ENCODE measurements at regions not wholly inside any gene's neighbourhood (a gene's known extent, or its start where the extent isn't known, plus 50 kb on each side); places are given as distances from the start of the nearest gene placed in this dataset.

GRCh38 chr3:20846832-20847231 lies 660.8 kb upstream of the SGO1 start:
- H3K4me3 ChIP-seq (ENCODE audit: low read depth, low read length), result no peak overlapping the region
- no peak for TF ChIP-seq CTCF (conservative IDR thresholded peaks at IDR 0.05; ENCODE audit: low read depth, low read length)
- no peak for DNase-seq (ENCODE audit: low read depth)

GRCh38 chr3:20846066-20846465 lies 660.1 kb upstream of the SGO1 start:
- no peak overlapping the region for H3K4me3 ChIP-seq (ENCODE audit: low read depth, low read length)
- no peak for TF ChIP-seq CTCF (conservative IDR thresholded peaks at IDR 0.05; ENCODE audit: low read depth, low read length)
- DNase-seq (ENCODE audit: low read depth), result no peak

- DNase-seq (ENCODE audit: low read depth), result no peak
- no peak overlapping the region for H3K4me3 ChIP-seq (ENCODE audit: low read depth, low read length)
- no peak for TF ChIP-seq CTCF (conservative IDR thresholded peaks at IDR 0.05; ENCODE audit: low read depth, low read length)
Observed at GRCh38 chr3:20844851-20845250, 658.8 kb upstream of the SGO1 start.

GRCh38 chr3:20842594-20843436 lies 656.8 kb upstream of the SGO1 start:
- no peak overlapping the region for H3K4me3 ChIP-seq (ENCODE audit: low read depth, low read length)
- TF ChIP-seq CTCF (conservative IDR thresholded peaks at IDR 0.05; ENCODE audit: low read depth, low read length), result no peak
- no peak for DNase-seq (ENCODE audit: low read depth)

- no peak for DNase-seq (ENCODE audit: low read depth)
- TF ChIP-seq CTCF (conservative IDR thresholded peaks at IDR 0.05; ENCODE audit: low read depth, low read length), result no peak
- H3K4me3 ChIP-seq (ENCODE audit: low read depth, low read length), result no peak overlapping the region
Observed at GRCh38 chr3:20842002-20842401, 656.0 kb upstream of the SGO1 start.

GRCh38 chr3:20837676-20838302 lies 651.8 kb upstream of the SGO1 start:
- no peak for TF ChIP-seq CTCF (conservative IDR thresholded peaks at IDR 0.05; ENCODE audit: low read depth, low read length)
- DNase-seq (ENCODE audit: low read depth), result no peak
- H3K4me3 ChIP-seq (ENCODE audit: low read depth, low read length), result no peak overlapping the region

Measured in epithelial cell of proximal tubule (primary cell).